Astrocyte (in vitro differentiated cells and primary cell): ENCODE measurements at regions not wholly inside any gene's neighbourhood (a gene's known extent, or its start where the extent isn't known, plus 50 kb on each side); places are given as distances from the start of the nearest gene placed in this dataset.

ENCODE experiments used
- EZH2 ChIP-seq: IDR thresholded peaks from 2 replicates; pipeline ENCODE4 v1.6.1; 2012; ENCODE audit warnings: mild to moderate bottlenecking, low read length, inconsistent platforms; ENCODE audit not compliant: insufficient read depth
- TF ChIP-seq, protein P1 (sequence below): IDR thresholded peaks from 2 replicates; pipeline ENCODE4 v1.5.1; 2011; ENCODE audit warnings: low read depth, mild to moderate bottlenecking, inconsistent platforms, low read length, moderate library complexity; ENCODE audit not compliant: insufficient read depth

DNA sequence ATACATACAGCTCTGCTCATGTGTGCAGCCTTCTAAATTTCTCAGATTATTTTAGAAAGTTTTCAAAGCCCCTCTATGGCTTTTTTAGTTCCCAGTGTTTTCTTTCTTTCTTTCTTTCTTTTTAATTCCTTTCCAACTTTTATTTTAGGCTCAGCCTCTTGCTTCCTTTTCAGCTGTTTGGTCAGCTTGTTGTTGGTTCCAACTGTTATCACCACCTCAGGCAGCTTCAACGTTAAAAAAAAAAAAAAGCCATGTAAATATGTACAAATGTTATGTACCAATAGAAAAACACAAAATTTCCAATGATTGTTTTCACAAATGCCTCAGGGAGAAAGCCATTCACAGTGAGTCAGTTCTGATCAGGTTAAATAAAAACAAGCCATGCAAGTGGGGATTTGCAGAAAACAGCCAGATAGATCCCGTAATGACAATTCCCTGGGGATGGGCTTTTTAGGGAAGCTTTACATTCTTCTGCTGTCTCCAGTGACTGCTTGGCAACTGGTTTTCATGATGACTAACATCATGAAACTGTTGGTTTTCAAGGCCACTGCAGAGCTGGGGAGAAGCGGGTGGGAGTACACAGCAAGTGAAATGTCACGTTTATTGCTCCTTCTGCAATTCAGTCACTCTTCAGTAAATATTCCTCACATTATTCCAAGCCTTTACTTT lies 908.4 kb downstream of the EPHA3 start:
- TF ChIP-seq, protein P1, sequence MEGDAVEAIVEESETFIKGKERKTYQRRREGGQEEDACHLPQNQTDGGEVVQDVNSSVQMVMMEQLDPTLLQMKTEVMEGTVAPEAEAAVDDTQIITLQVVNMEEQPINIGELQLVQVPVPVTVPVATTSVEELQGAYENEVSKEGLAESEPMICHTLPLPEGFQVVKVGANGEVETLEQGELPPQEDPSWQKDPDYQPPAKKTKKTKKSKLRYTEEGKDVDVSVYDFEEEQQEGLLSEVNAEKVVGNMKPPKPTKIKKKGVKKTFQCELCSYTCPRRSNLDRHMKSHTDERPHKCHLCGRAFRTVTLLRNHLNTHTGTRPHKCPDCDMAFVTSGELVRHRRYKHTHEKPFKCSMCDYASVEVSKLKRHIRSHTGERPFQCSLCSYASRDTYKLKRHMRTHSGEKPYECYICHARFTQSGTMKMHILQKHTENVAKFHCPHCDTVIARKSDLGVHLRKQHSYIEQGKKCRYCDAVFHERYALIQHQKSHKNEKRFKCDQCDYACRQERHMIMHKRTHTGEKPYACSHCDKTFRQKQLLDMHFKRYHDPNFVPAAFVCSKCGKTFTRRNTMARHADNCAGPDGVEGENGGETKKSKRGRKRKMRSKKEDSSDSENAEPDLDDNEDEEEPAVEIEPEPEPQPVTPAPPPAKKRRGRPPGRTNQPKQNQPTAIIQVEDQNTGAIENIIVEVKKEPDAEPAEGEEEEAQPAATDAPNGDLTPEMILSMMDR: no peak
- TF ChIP-seq EZH2: no peak
